ENCODE measurements at regions not wholly inside any gene's neighbourhood (a gene's known extent, or its start where the extent isn't known, plus 50 kb on each side); places are given as distances from the start of the nearest gene placed in this dataset.
A peak's percentile ranks its signal among the peaks of the same experiment; 100 is the strongest.

- no peaks in the 10 kb centered on the region for H3K36me3 ChIP-seq (ENCODE audit: control insufficient read depth, insufficient read depth, low read length)
- no peak overlapping the region for H3K4me3 ChIP-seq (replicated peaks; ENCODE audit: low read depth, low read length)
- no peak for TF ChIP-seq CTCF (IDR thresholded peaks at IDR 0.05; ENCODE audit: insufficient read depth, low read length, poor library complexity, severe bottlenecking)
- no peak for DNase-seq (ENCODE audit: extremely low read depth, insufficient read length)
- H3K27me3 ChIP-seq (replicated peaks; ENCODE audit: control insufficient read depth, insufficient read depth, low read length), result no peaks in the 10 kb centered on the region
Observed at GRCh38 chr3:181369637-181370036, 342.1 kb upstream of the SOX2 start.

- Histone ChIP-seq H3K27me3 (replicated peaks; ENCODE audit: control insufficient read depth, insufficient read depth, low read length) (no peaks in the 10 kb centered on the region), H3K4me3 (replicated peaks; ENCODE audit: low read depth, low read length) (no peak overlapping the region), H3K36me3 (ENCODE audit: control insufficient read depth, insufficient read depth, low read length) (no peaks in the 10 kb centered on the region)
- no peak for TF ChIP-seq CTCF (IDR thresholded peaks at IDR 0.05; ENCODE audit: insufficient read depth, low read length, poor library complexity, severe bottlenecking)
- no peak for DNase-seq (ENCODE audit: extremely low read depth, insufficient read length)
Observed at GRCh38 chr3:181363231-181363630, 348.5 kb upstream of the SOX2 start.

GRCh38 chr3:181362378-181362777 lies 349.3 kb upstream of the SOX2 start:
- Histone ChIP-seq H3K36me3 (ENCODE audit: control insufficient read depth, insufficient read depth, low read length) (no peaks in the 10 kb centered on the region), H3K27me3 (replicated peaks; ENCODE audit: control insufficient read depth, insufficient read depth, low read length) (no peaks in the 10 kb centered on the region), H3K4me3 (replicated peaks; ENCODE audit: low read depth, low read length) (no peak overlapping the region)
- no peak for DNase-seq (ENCODE audit: extremely low read depth, insufficient read length)
- no peak for TF ChIP-seq CTCF (IDR thresholded peaks at IDR 0.05; ENCODE audit: insufficient read depth, low read length, poor library complexity, severe bottlenecking)

- TF ChIP-seq CTCF (IDR thresholded peaks at IDR 0.05; ENCODE audit: insufficient read depth, low read length, poor library complexity, severe bottlenecking), result no peak
- no peaks in the 10 kb centered on the region for H3K27me3 ChIP-seq (replicated peaks; ENCODE audit: control insufficient read depth, insufficient read depth, low read length)
- H3K36me3 ChIP-seq (ENCODE audit: control insufficient read depth, insufficient read depth, low read length), result no peaks in the 10 kb centered on the region
- no peak overlapping the region for H3K4me3 ChIP-seq (replicated peaks; ENCODE audit: low read depth, low read length)
- peak; percentile 69 for DNase-seq (ENCODE audit: extremely low read depth, insufficient read length)
Observed at GRCh38 chr3:181358562-181358961, 353.2 kb upstream of the SOX2 start.

GRCh38 chr3:181358060-181358459 lies 353.7 kb upstream of the SOX2 start:
- no peak for DNase-seq (ENCODE audit: extremely low read depth, insufficient read length)
- TF ChIP-seq CTCF (IDR thresholded peaks at IDR 0.05; ENCODE audit: insufficient read depth, low read length, poor library complexity, severe bottlenecking), result no peak
- Histone ChIP-seq H3K36me3 (ENCODE audit: control insufficient read depth, insufficient read depth, low read length) (no peaks in the 10 kb centered on the region), H3K4me3 (replicated peaks; ENCODE audit: low read depth, low read length) (no peak overlapping the region), H3K27me3 (replicated peaks; ENCODE audit: control insufficient read depth, insufficient read depth, low read length) (no peaks in the 10 kb centered on the region)

GRCh38 chr3:181354140-181354539 lies 357.6 kb upstream of the SOX2 start:
- no peak for TF ChIP-seq CTCF (IDR thresholded peaks at IDR 0.05; ENCODE audit: insufficient read depth, low read length, poor library complexity, severe bottlenecking)

More at GRCh38 chr3:181354140-181354539, 357.6 kb upstream of the SOX2 start:
- Histone ChIP-seq H3K27me3 (replicated peaks; ENCODE audit: control insufficient read depth, insufficient read depth, low read length) (no peaks in the 10 kb centered on the region), H3K4me3 (replicated peaks; ENCODE audit: low read depth, low read length) (no peak overlapping the region), H3K36me3 (ENCODE audit: control insufficient read depth, insufficient read depth, low read length) (no peaks in the 10 kb centered on the region)
- no peak for DNase-seq (ENCODE audit: extremely low read depth, insufficient read length)
